H1 (cell line): ENCODE measurements at regions not wholly inside any gene's neighbourhood (a gene's known extent, or its start where the extent isn't known, plus 50 kb on each side); places are given as distances from the start of the nearest gene placed in this dataset.

Experiments
- CTCF ChIA-PET: fragments of 300-600 bp; sonication (Branson Sonifier 250); formaldehyde crosslinking; loops from one replicate; lab custom pipeline; 2021; ENCODE audit not compliant: partially characterized antibody; lab: Charles Lee
- POLR2A ChIA-PET: fragments of 300-600 bp; sonication (Branson Sonifier 250); formaldehyde crosslinking; loops from one replicate; lab custom pipeline; 2021; ENCODE audit warnings: inconsistent platforms; ENCODE audit not compliant: partially characterized antibody; lab: Charles Lee
- DNase-seq, 2 experiments: peaks; one replicate each; pipeline versions ENCODE4 v3.0.0 to v3.0.0-alpha.2; 2010 to 2022; ENCODE audit warnings: low spot score in 2 of 2, low read depth in 1 of 2, mixed read lengths in 1 of 2
- FAIRE-seq: peaks from 2 replicates; lab custom pipeline; 2011; peaks lifted over from hg19 to GRCh38; lab: Jason Lieb, UNC
- H2AFZ ChIP-seq: 2 replicates; pipeline ENCODE4 v1.8.1; 2012; ENCODE audit warnings: low read length, inconsistent platforms
- H2AK5ac ChIP-seq: 2 replicates; pipeline ENCODE4 v1.6.1; 2013; ENCODE audit warnings: low read depth, low read length
- H2BK120ac ChIP-seq: replicated peaks from 2 replicates; pipeline ENCODE3; 2013; ENCODE audit warnings: low read depth, low read length, inconsistent platforms
- H2BK12ac ChIP-seq: 2 replicates; pipeline ENCODE4 v1.6.1; 2013; ENCODE audit warnings: low read depth, low read length
- H2BK15ac ChIP-seq: 2 replicates; pipeline ENCODE4 v1.6.1; 2013; ENCODE audit warnings: low read length
- H2BK20ac ChIP-seq: 2 replicates; pipeline ENCODE4 v1.6.1; 2013; ENCODE audit warnings: low read length
- H2BK5ac ChIP-seq: 2 replicates; pipeline ENCODE4 v1.6.1; 2013; ENCODE audit warnings: low read depth, low read length
- H3K14ac ChIP-seq: 2 replicates; pipeline ENCODE4 v1.6.1; 2013; ENCODE audit warnings: inconsistent platforms; ENCODE audit not compliant: insufficient read length
- H3K18ac ChIP-seq: 2 replicates; pipeline ENCODE4 v1.6.1; 2013; ENCODE audit warnings: low read length; ENCODE audit errors: extremely low read depth
- H3K23ac ChIP-seq: 2 replicates; pipeline ENCODE4 v1.6.1; 2013; ENCODE audit warnings: inconsistent platforms; ENCODE audit not compliant: insufficient read length
- H3K23me2 ChIP-seq: 2 replicates; pipeline ENCODE4 v1.6.1; 2013; ENCODE audit warnings: low read depth, low read length
- H3K27ac ChIP-seq: 2 replicates; pipeline ENCODE4 v1.6.1; 2011; ENCODE audit warnings: low read depth, low read length, inconsistent platforms
- H3K27me3 ChIP-seq, 4 experiments: replicated peaks in 1 of 4; 1 replicate in 1 of 4; 2 replicates in 3 of 4; pipeline versions ENCODE4 v1.6.1 to v1.8.1; 2011 to 2013; ENCODE audit warnings: low read length in 3 of 4, mild to moderate bottlenecking in 3 of 4, inconsistent platforms in 2 of 4, mixed read lengths in 2 of 4, moderate library complexity in 1 of 4; ENCODE audit not compliant: control insufficient read depth in 3 of 4, insufficient read depth in 3 of 4; ENCODE audit errors: extremely low read depth in 1 of 4
- H3K36me3 ChIP-seq, 4 experiments: 2 replicates each; pipeline versions ENCODE4 v1.6.1 to v1.8.1; 2011 to 2013; ENCODE audit warnings: mild to moderate bottlenecking in 4 of 4, low read length in 3 of 4, moderate library complexity in 2 of 4, control low read depth in 1 of 4, inconsistent platforms in 1 of 4; ENCODE audit not compliant: insufficient read depth in 4 of 4, control insufficient read depth in 2 of 4
- H3K4ac ChIP-seq: replicated peaks from 2 replicates; pipeline ENCODE3; 2013; ENCODE audit warnings: low read length, low read depth, mixed read lengths, inconsistent platforms; ENCODE audit not compliant: insufficient read length
- H3K4me1 ChIP-seq, 4 experiments: replicated peaks in 1 of 4; 1 replicate in 1 of 4; 2 replicates in 3 of 4; pipeline versions ENCODE4 v1.6.1 to v1.8.1; 2011 to 2013; ENCODE audit warnings: low read length in 3 of 4, inconsistent platforms in 2 of 4, mixed read lengths in 1 of 4; ENCODE audit not compliant: insufficient read depth in 4 of 4, control insufficient read depth in 3 of 4
- H3K4me2 ChIP-seq, 2 experiments: 2 replicates each; pipeline versions ENCODE4 v1.6.1 to v1.8.1; 2011 to 2013; ENCODE audit warnings: low read depth in 2 of 2, low read length in 2 of 2, control low read depth in 1 of 2, inconsistent platforms in 1 of 2, mild to moderate bottlenecking in 1 of 2; ENCODE audit not compliant: insufficient read depth in 1 of 2
- H3K4me3 ChIP-seq, 4 experiments: fragments of 200-600, 300-600 bp in 1 of 4; sonication (generic), shearing (Covaris generic), sonication (Bioruptor Twin) in 1 of 4; 2 replicates each; pipeline versions ENCODE4 v1.5.1 to v1.8.1; 2011 to 2016; ENCODE audit warnings: low read length in 4 of 4, low read depth in 3 of 4, control low read depth in 2 of 4, inconsistent platforms in 2 of 4, mild to moderate bottlenecking in 2 of 4, mixed read lengths in 1 of 4, moderate library complexity in 1 of 4; ENCODE audit not compliant: insufficient read depth in 2 of 4; ENCODE audit errors: extremely low read depth in 1 of 4
- H3K56ac ChIP-seq: replicated peaks from 2 replicates; pipeline ENCODE3; 2013; ENCODE audit warnings: low read depth, mild to moderate bottlenecking, mixed read lengths, low read length, inconsistent platforms; ENCODE audit not compliant: insufficient read length
- H3K79me1 ChIP-seq: 2 replicates; pipeline ENCODE4 v1.6.1; 2013; ENCODE audit warnings: low read depth, low read length, control low read depth
- H3K79me2 ChIP-seq, 2 experiments: 2 replicates each; pipeline versions ENCODE4 v1.6.1 to v1.8.1; 2012 to 2013; ENCODE audit warnings: low read length in 2 of 2, mild to moderate bottlenecking in 2 of 2, inconsistent platforms in 1 of 2; ENCODE audit not compliant: insufficient read depth in 2 of 2, control insufficient read depth in 1 of 2
- H3K9ac ChIP-seq, 4 experiments: replicated peaks in 1 of 4; 1 replicate in 1 of 4; 2 replicates in 3 of 4; pipeline versions ENCODE4 v1.6.1 to v1.8.1; 2011 to 2013; ENCODE audit warnings: low read depth in 3 of 4, low read length in 3 of 4, control low read depth in 2 of 4, mild to moderate bottlenecking in 2 of 4, moderate library complexity in 2 of 4, inconsistent platforms in 1 of 4; ENCODE audit errors: extremely low read depth in 1 of 4
- H3K9me3 ChIP-seq, 2 experiments: 2 replicates each; pipeline versions ENCODE4 v1.6.1 to v1.8.1; 2012 to 2013; ENCODE audit warnings: mild to moderate bottlenecking in 2 of 2, moderate library complexity in 2 of 2, control low read depth in 1 of 2, inconsistent platforms in 1 of 2, low read depth in 1 of 2, low read length in 1 of 2, mixed read lengths in 1 of 2; ENCODE audit not compliant: insufficient read depth in 2 of 2
- H4K20me1 ChIP-seq, 2 experiments: replicated peaks in 1 of 2; 2 replicates each; pipeline versions ENCODE3 to v1.8.1; 2011 to 2013; ENCODE audit warnings: inconsistent platforms in 2 of 2, low read length in 2 of 2, mild to moderate bottlenecking in 1 of 2; ENCODE audit not compliant: insufficient read depth in 2 of 2, control insufficient read depth in 1 of 2
- H4K5ac ChIP-seq: 2 replicates; pipeline ENCODE4 v1.6.1; 2013; ENCODE audit warnings: low read length, low read depth, mixed read lengths, inconsistent platforms; ENCODE audit not compliant: insufficient read length
- H4K8ac ChIP-seq: 2 replicates; pipeline ENCODE4 v1.8.0; 2013; ENCODE audit warnings: mild to moderate bottlenecking, moderate library complexity, low read length, inconsistent platforms; ENCODE audit not compliant: insufficient read depth; ENCODE audit errors: extremely low read depth
- H4K91ac ChIP-seq: replicated peaks from 2 replicates; pipeline ENCODE3; 2013; ENCODE audit warnings: low read length, mixed read lengths, inconsistent platforms; ENCODE audit not compliant: insufficient read length
- HDAC2 ChIP-seq, 2 experiments: fragments of 300-600 bp in 1 of 2; sonication (generic) in 1 of 2; IDR thresholded peaks; 2 replicates each; pipeline ENCODE4 v1.6.1; 2011 to 2012; ENCODE audit warnings: low read depth in 2 of 2, low read length in 2 of 2, mild to moderate bottlenecking in 2 of 2, moderate library complexity in 2 of 2, borderline replicate concordance in 1 of 2, inconsistent platforms in 1 of 2
- WGBS, 2 experiments: shearing (Covaris generic) in 1 of 2; methylation state at CpG; one replicate each; pipeline versions ENCODE4 v1.1.6 to v1.1.7; 2013 to 2015; ENCODE audit warnings: low lambda C conversion rate in 2 of 2, mixed read lengths in 2 of 2, inconsistent platforms in 1 of 2, low coverage in 1 of 2, missing lambda C conversion rate in 1 of 2; ENCODE audit not compliant: insufficient replicate concordance in 2 of 2, insufficient coverage in 1 of 2, insufficient read length in 1 of 2; ENCODE audit errors: extremely low coverage in 1 of 2, missing lambda C conversion rate in 1 of 2; 5-methylcytosine and 5-hydroxymethylcytosine counted together
- TF ChIP-seq, protein P1 (sequence below): IDR thresholded peaks from 2 replicates; pipeline ENCODE4 v1.6.1; 2012; ENCODE audit warnings: low read length, inconsistent platforms

DNA sequence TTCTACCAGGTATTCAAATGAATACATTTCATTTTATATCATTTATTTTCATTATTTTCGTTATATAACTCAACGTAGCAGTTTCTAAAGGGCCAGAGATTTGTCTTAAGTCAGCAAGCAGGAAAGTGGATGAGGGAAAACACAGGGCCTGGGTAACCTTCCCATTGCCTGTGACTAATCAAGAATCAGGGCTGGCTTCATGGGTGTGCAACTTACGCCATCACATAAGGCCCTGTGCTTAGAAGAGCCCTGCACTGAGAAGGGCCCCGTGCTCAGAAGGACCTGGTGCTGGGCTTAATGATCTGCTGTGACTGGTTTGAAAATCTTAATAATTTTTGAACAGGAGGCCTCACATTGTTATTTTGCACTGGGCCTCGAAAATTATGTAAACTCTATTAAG, 65.4 kb upstream of the FAM9C start:
- no peaks in the 10 kb centered on the region for H3K9me3 ChIP-seq
- H3K79me1 ChIP-seq = no peaks in the 10 kb centered on the region
- no peak overlapping the region for H2AFZ ChIP-seq
- no peak overlapping the region for H3K14ac ChIP-seq
- H2BK20ac ChIP-seq = no peak overlapping the region
- CTCF ChIA-PET = no interaction called here
- POLR2A ChIA-PET = no interaction called here
- no peak overlapping the region for H3K23ac ChIP-seq
- no peak overlapping the region for H3K27ac ChIP-seq
- no peaks in the 10 kb centered on the region for H3K79me2 ChIP-seq
- no peaks in the 10 kb centered on the region for H3K4me1 ChIP-seq
- no peaks in the 10 kb centered on the region for H3K23me2 ChIP-seq
- no peak overlapping the region for H3K4me2 ChIP-seq
- H2BK15ac ChIP-seq = no peak overlapping the region
- DNase-seq = no peak
- 96% methylated on average over 5 of the region's 5 CpGs; no CpG with 5 or more reads in 1 of the 2 experiments for WGBS, 2 experiments
- TF ChIP-seq, protein P1, sequence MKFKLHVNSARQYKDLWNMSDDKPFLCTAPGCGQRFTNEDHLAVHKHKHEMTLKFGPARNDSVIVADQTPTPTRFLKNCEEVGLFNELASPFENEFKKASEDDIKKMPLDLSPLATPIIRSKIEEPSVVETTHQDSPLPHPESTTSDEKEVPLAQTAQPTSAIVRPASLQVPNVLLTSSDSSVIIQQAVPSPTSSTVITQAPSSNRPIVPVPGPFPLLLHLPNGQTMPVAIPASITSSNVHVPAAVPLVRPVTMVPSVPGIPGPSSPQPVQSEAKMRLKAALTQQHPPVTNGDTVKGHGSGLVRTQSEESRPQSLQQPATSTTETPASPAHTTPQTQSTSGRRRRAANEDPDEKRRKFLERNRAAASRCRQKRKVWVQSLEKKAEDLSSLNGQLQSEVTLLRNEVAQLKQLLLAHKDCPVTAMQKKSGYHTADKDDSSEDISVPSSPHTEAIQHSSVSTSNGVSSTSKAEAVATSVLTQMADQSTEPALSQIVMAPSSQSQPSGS = no peak
- no peak for TF ChIP-seq HDAC2 (IDR thresholded peaks at IDR 0.05; ENCODE audit: borderline replicate concordance in 1 of 2, low read depth in 2 of 2, low read length in 2 of 2)
- TF ChIP-seq, all 59 proteins: peak for 0
- H3K9ac ChIP-seq = no peak overlapping the region
- no peak overlapping the region for H2BK12ac ChIP-seq
- H3K36me3 ChIP-seq = no peaks in the 10 kb centered on the region
- no peak overlapping the region for H4K8ac ChIP-seq
- H4K91ac ChIP-seq = no peak overlapping the region
- no peak overlapping the region for H2AK5ac ChIP-seq
- no peak for FAIRE-seq
- H2BK5ac ChIP-seq = no peak overlapping the region
- no peaks in the 10 kb centered on the region for H4K20me1 ChIP-seq
- H3K18ac ChIP-seq = no peak overlapping the region
- H4K5ac ChIP-seq = no peak overlapping the region
- H3K56ac ChIP-seq = no peak overlapping the region
- no peak overlapping the region for H3K4ac ChIP-seq
- no peak overlapping the region for H3K4me3 ChIP-seq
- H3K27me3 ChIP-seq = no peaks in the 10 kb centered on the region
- H2BK120ac ChIP-seq = no peak overlapping the region
